ENCODE measurements at regions not wholly inside any gene's neighbourhood (a gene's known extent, or its start where the extent isn't known, plus 50 kb on each side); places are given as distances from the start of the nearest gene placed in this dataset.
"Not testable (repeated sequence)": the region's sequence is repeated elsewhere in the genome, so short reads cannot be mapped to it uniquely, and the experiment has no call there.

DNA sequence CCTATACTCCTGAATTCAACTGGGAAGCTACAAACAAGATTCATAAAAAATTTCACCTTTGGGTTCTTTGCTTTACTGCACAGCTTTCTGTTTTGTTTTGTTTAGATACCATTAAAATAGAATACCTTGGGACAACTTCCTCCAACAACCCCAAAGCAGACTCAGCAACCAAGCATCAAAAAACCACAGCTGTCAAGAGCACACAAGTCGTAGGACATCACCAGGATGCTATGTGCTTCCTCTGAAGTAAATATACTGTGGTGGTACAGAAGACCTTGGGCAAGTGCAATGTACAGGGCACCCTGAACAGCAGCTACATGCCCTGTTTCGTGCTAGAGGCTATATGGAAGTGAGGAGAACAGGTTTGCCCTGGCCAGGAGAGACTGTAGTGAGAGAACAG lies 359.3 kb downstream of the BCL11B start:
- 73% methylated on average over 2 of the region's 2 CpGs for WGBS
- no peak for ATAC-seq

DNA sequence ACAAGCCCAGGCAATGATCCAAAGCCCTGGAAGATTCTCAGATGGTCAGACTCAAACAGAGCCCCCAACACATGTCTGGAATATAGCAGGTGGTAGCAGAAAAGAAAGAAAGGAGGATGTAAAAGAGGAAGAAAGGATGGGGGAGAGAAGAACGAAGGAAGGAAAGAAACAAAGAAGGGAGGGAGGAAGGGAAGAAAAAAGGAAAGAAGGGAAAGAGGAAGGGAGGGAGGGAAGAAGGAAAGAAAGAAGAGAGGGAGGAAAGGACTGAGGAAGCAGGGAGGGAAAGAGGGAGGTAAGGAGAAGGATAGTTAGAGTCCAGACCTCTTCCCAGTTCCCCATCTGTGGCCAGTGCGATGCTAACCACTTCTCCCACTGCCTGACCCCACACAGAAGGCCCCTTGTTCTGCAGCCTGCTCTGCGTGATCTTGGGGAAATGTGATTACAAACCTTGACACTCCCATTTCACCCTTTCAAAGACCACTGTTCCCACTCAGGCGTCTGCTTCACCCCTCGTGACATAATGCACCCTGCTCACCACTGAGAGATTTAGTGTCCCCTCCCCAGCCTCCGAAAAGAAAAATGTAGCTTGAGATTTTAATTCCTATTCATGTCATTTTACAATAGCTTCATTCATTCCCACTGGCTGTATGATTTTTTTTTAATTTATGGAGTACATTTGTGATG lies 357.9 kb downstream of the BCL11B start:
- WGBS: 54% methylated on average over 6 of the region's 6 CpGs

More for the DNA sequence above, 359.3 kb downstream of the BCL11B start:
- Histone ChIP-seq H3K4me3 (ENCODE audit: low read length) (no peak overlapping the region), H3K27me3 (ENCODE audit: control insufficient read depth, insufficient read depth) (no peaks in the 10 kb centered on the region), H3K27ac (ENCODE audit: low read length) (no peak overlapping the region), H3K4me1 (ENCODE audit: control insufficient read depth, insufficient read depth, low read length) (no peaks in the 10 kb centered on the region), H3K9me3 (ENCODE audit: control insufficient read depth, low read length) (no peaks in the 10 kb centered on the region)
- intact Hi-C loops (cut with DNase I): no loop called here
- no peak for DNase-seq

DNA sequence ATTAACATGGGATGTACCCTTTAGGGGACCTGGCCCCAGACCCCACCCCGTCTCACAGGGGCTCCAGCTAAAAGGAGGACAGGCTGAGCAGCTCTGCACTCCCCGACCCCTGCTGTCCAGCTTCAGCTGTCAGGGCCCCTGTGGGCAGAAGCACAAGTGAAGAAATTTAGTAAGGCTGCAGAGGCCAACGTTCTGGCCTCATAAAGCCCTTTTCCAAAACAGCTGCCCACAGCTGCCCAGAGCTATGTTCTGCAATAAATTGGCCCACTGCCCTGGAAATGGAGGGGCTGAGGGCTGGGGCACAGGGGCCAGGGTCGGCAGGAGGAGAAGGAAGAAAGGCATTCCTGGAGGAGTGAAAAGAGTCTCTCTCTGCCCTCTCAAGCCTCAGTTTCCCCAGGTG lies 357.1 kb downstream of the BCL11B start:
- ATAC-seq: no peak
- H3K4me1 ChIP-seq (ENCODE audit: control insufficient read depth, insufficient read depth, low read length): no peaks in the 10 kb centered on the region
- H3K27me3 ChIP-seq (ENCODE audit: control insufficient read depth, insufficient read depth): no peaks in the 10 kb centered on the region
- H3K9me3 ChIP-seq (ENCODE audit: control insufficient read depth, low read length): no peaks in the 10 kb centered on the region
- H3K4me3 ChIP-seq (ENCODE audit: low read length): no peak overlapping the region
- 40% methylated on average over 4 of the region's 4 CpGs for WGBS
- intact Hi-C loops (cut with DNase I): no loop called here
- no peak for DNase-seq
- no peak overlapping the region for H3K27ac ChIP-seq (ENCODE audit: low read length)

More for the DNA sequence above, 357.9 kb downstream of the BCL11B start:
- no peaks in the 10 kb centered on the region for H3K27me3 ChIP-seq (ENCODE audit: control insufficient read depth, insufficient read depth)
- no peak overlapping the region for H3K27ac ChIP-seq (ENCODE audit: low read length)
- no peak overlapping the region for H3K4me3 ChIP-seq (ENCODE audit: low read length)
- no peak for DNase-seq
- no peaks in the 10 kb centered on the region for H3K9me3 ChIP-seq (ENCODE audit: control insufficient read depth, low read length)
- H3K4me1 ChIP-seq (ENCODE audit: control insufficient read depth, insufficient read depth, low read length): no peaks in the 10 kb centered on the region
- intact Hi-C loops (cut with DNase I): no loop called here
- no peak for ATAC-seq

DNA sequence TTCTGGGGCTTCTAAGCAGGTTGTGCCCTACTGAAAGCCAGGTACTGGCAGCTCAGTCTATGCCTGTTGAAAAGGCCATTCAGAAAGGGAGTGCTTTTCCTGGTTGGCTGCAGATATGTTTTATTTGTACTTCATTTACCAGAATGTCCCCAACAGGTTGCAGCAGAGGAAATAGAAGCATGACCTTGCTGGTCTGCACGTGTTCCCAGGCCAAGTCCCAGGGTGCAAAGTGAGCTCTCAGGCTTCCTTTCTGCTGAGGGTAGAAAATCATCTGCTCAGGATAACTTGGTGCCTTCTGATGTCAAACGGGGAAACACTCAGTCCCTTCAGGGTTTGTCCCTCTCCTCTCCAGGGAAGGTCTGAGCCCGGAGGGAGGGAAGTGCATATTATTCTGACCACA lies 356.4 kb downstream of the BCL11B start:
- no peak for ATAC-seq
- Histone ChIP-seq H3K4me3 (ENCODE audit: low read length) (no peak overlapping the region), H3K9me3 (ENCODE audit: control insufficient read depth, low read length) (no peaks in the 10 kb centered on the region), H3K27ac (ENCODE audit: low read length) (no peak overlapping the region), H3K4me1 (ENCODE audit: control insufficient read depth, insufficient read depth, low read length) (no peaks in the 10 kb centered on the region), H3K27me3 (ENCODE audit: control insufficient read depth, insufficient read depth) (no peaks in the 10 kb centered on the region)
- WGBS: 43% methylated on average over 3 of the region's 3 CpGs
- intact Hi-C loops (cut with DNase I): no loop called here
- DNase-seq: no peak

DNA sequence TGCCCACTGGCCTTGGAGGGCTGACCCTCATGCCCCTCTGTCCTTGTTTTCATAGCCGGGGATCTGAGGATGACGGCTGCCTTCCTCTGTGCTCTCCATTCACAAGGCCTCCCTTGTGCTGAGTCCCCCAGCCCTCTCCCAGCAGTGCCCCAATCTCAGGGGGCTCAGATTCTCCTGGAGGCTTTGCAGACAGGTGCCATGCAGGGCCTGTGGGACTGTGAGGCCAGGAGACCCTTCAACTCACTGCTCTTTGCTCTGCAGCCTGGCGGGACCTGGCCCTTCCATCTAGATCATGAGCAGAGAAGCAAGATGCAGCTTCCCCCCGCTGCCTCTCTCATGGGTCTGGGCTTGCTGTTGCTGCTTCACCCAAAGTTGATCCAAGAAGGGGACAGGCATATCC lies 356.0 kb downstream of the BCL11B start:
- H3K27ac ChIP-seq (ENCODE audit: low read length): no peak overlapping the region
- intact Hi-C loops (cut with DNase I): no loop called here
- H3K9me3 ChIP-seq (ENCODE audit: control insufficient read depth, low read length): no peaks in the 10 kb centered on the region
- 67% methylated on average over 4 of the region's 4 CpGs for WGBS
- H3K4me1 ChIP-seq (ENCODE audit: control insufficient read depth, insufficient read depth, low read length): no peaks in the 10 kb centered on the region
- H3K4me3 ChIP-seq (ENCODE audit: low read length): no peak overlapping the region
- ATAC-seq (no peak), DNase-seq (no peak)
- H3K27me3 ChIP-seq (ENCODE audit: control insufficient read depth, insufficient read depth): no peaks in the 10 kb centered on the region

DNA sequence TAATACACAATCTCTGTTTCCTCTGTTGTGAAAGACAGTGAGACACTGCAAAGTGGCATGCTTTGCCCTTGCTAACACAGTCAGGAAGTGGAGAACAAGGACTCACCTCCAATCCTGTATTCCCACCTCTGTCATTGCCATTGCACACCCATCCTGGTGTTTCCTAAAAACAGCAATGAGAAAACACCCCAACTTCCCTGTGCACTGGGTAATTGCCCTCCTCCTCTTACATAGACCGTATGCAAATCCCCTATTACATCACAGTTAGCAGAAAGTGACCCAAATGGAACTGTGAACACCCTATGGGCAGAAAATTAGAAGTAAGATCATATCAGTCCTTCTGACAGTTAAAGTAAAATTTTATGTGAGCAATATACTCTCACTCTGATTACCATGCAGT lies 355.5 kb downstream of the BCL11B start:
- ATAC-seq (no peak), DNase-seq (no peak)
- H3K27me3 ChIP-seq (ENCODE audit: control insufficient read depth, insufficient read depth): no peaks in the 10 kb centered on the region
- intact Hi-C loops (cut with DNase I): no loop called here
- H3K9me3 ChIP-seq (ENCODE audit: control insufficient read depth, low read length): no peaks in the 10 kb centered on the region
- H3K27ac ChIP-seq (ENCODE audit: low read length): no peak overlapping the region
- H3K4me1 ChIP-seq (ENCODE audit: control insufficient read depth, insufficient read depth, low read length): no peaks in the 10 kb centered on the region
- no peak overlapping the region for H3K4me3 ChIP-seq (ENCODE audit: low read length)
- 57% methylated on average over 1 of the region's 1 CpG for WGBS

DNA sequence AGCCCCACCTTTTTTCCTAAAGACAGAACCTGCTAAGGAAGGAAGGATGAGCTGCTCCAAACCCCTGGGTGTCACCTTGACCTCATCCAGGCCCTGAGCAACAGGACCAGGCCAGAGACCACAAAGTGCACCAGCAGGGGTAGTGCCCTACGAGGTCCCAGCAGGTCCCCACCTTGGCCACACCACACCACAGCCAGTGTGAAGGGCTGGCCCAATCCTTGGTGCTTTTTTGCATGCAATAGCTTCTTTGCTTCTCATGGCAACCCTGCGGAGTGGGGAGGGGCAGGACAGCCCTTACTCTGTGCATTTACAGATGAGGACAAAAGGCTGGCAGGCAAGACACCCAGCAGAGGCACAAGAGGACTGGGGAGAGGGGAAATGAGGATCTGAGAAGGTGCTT lies 352.6 kb downstream of the BCL11B start:
- no peaks in the 10 kb centered on the region for H3K9me3 ChIP-seq (ENCODE audit: control insufficient read depth, low read length)
- no peak for DNase-seq

DNA sequence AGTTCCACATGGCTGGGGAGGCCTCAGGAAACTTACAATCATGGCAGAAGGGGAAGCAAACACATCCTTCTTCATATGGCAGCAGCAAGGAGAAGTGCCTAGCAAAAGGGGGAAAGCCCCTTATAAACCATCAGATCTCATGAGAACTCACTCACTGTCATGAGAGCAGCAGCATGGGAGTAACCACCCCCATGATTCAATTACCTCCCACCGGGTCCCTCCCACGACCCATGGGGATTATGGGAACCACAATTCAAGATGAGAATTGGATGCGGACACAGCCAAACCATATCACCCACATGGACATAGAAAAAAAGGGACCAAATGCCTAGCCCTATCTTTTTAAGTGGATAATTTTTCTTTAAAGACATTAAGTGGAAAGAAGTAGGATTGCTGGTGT lies 350.7 kb downstream of the BCL11B start:
- intact Hi-C loops (cut with DNase I); DNase-seq: not testable (repeated sequence)
- 86% methylated on average over 3 of the region's 3 CpGs for WGBS

More for the DNA sequence above, 352.6 kb downstream of the BCL11B start:
- Histone ChIP-seq H3K27ac (ENCODE audit: low read length) (no peak overlapping the region), H3K4me3 (ENCODE audit: low read length) (no peak overlapping the region), H3K27me3 (ENCODE audit: control insufficient read depth, insufficient read depth) (no peaks in the 10 kb centered on the region), H3K4me1 (ENCODE audit: control insufficient read depth, insufficient read depth, low read length) (no peaks in the 10 kb centered on the region)
- intact Hi-C loops (cut with DNase I): no loop called here
- WGBS: 57% methylated on average over 2 of the region's 2 CpGs
- no peak for ATAC-seq

DNA sequence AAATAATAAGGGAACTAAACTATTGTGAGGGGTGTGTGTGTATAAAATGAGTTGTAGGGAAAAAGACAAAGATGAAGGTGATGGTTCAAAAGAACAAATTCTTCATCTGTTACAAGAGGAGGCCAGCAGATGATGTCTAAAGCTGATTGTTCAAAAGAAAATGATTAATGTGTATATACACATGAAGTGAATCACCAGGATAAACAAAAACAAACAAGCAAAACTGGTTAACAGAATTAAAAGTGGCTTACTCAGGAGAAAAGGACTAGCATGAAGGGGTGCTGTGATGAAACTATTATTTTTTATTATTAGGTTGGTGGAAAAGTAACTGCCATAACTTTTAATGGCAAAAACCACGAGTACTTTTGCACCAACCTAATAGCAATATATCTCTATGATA lies 348.4 kb downstream of the BCL11B start:
- no peak overlapping the region for H3K27ac ChIP-seq (ENCODE audit: low read length)
- WGBS: 84% methylated on average over 1 of the region's 1 CpG
- H3K9me3 ChIP-seq (ENCODE audit: control insufficient read depth, low read length): no peaks in the 10 kb centered on the region
- H3K4me1 ChIP-seq (ENCODE audit: control insufficient read depth, insufficient read depth, low read length): no peaks in the 10 kb centered on the region
- no peak for DNase-seq
- H3K27me3 ChIP-seq (ENCODE audit: control insufficient read depth, insufficient read depth): no peaks in the 10 kb centered on the region
- intact Hi-C loops (cut with DNase I): no loop called here
- H3K4me3 ChIP-seq (ENCODE audit: low read length): no peak overlapping the region
- no peak for ATAC-seq

More for the DNA sequence above, 350.7 kb downstream of the BCL11B start:
- not testable (repeated sequence) for H3K4me1 ChIP-seq (ENCODE audit: control insufficient read depth, insufficient read depth, low read length); ATAC-seq; H3K27me3 ChIP-seq (ENCODE audit: control insufficient read depth, insufficient read depth); H3K9me3 ChIP-seq (ENCODE audit: control insufficient read depth, low read length); H3K4me3 ChIP-seq (ENCODE audit: low read length); H3K27ac ChIP-seq (ENCODE audit: low read length)

DNA sequence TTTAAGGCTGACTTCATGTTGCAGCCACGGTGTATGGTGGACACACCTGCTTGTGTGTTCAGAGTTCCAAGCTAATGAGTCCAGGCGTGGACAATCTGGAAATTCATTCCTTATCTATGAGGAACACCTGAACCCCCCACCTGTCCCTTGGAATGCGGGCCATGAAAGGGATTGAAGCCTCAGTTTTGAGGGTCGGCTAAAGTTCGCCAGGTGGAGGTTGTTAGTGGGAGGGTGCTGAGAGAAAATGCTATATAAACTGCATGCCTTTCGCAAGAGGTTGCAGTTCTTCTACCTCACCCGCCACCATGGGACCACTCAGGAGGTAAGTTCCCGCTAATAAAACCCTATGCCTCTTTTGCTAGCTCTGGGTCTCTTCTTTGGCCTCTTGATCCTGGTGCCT lies 348.0 kb downstream of the BCL11B start:
- DNase-seq: no peak
- Histone ChIP-seq H3K27me3 (ENCODE audit: control insufficient read depth, insufficient read depth) (no peaks in the 10 kb centered on the region), H3K9me3 (ENCODE audit: control insufficient read depth, low read length) (no peaks in the 10 kb centered on the region), H3K4me3 (ENCODE audit: low read length) (no peak overlapping the region), H3K27ac (ENCODE audit: low read length) (no peak overlapping the region), H3K4me1 (ENCODE audit: control insufficient read depth, insufficient read depth, low read length) (no peaks in the 10 kb centered on the region)
- intact Hi-C loops (cut with DNase I): no loop called here
- WGBS: 89% methylated on average over 8 of the region's 8 CpGs
- no peak for ATAC-seq

DNA sequence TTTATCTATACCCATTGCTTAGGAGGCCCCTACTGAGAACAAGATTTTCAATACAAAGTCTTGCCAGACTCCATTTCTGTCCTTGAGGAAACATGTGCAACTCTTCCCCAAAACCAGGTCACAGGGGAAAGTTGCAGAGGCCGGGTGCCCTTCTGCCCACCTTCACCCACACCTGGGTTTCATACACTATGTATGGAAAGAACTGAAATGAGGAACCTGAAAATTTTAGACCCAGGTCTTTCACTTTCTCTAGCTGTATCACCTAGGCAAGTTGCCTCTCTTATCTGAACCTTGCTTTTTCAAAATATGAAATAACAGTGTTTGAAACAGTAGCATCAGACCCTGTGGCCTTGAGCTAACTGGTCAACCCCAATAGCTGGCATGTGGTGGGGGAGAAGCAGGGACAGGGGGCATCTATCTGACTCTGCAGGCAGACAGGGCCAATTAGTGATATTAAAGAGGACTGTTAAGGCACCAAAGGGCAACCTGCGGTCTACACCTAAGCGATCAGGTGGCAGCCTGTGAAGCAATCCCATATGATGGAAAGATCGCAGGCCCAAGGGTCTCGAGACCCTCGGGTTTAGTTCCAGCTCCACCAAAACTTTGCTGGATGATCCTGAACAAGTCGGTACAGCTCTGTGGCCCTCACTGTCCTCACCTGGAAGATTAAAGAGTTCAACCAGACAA lies 346.5 kb downstream of the BCL11B start:
- no peaks in the 10 kb centered on the region for H3K9me3 ChIP-seq (ENCODE audit: control insufficient read depth, low read length)
- WGBS: 88% methylated on average over 7 of the region's 7 CpGs
- no peaks in the 10 kb centered on the region for H3K27me3 ChIP-seq (ENCODE audit: control insufficient read depth, insufficient read depth)
- DNase-seq (no peak), ATAC-seq (no peak)
- H3K27ac ChIP-seq (ENCODE audit: low read length): no peak overlapping the region
- intact Hi-C loops (cut with DNase I): no loop called here
- H3K4me1 ChIP-seq (ENCODE audit: control insufficient read depth, insufficient read depth, low read length): no peaks in the 10 kb centered on the region
- H3K4me3 ChIP-seq (ENCODE audit: low read length): no peak overlapping the region
